ENCODE measurements at regions not wholly inside any gene's neighbourhood (a gene's known extent, or its start where the extent isn't known, plus 50 kb on each side); places are given as distances from the start of the nearest gene placed in this dataset.
A peak's percentile ranks its signal among the peaks of the same experiment; 100 is the strongest.

GRCh38 chr10:128820663-128821062, 646.4 kb upstream of the MGMT start:
- Histone ChIP-seq H3K9me3 (ENCODE audit: control insufficient read depth in 4 of 4, insufficient read depth in 3 of 4, low read length in 3 of 4) (peaks cover 0 to 5% (median 0%) of the 10 kb centered on the region in 4 donors), H3K9ac (ENCODE audit: insufficient read depth in 1 of 2, low read length in 2 of 2) (no peak overlapping the region), H3K4me3 (no peak overlapping the region), H3K27me3 (ENCODE audit: control insufficient read depth in 3 of 3, insufficient read depth in 3 of 3, low read length in 2 of 3) (peaks cover 0 to 5% (median 0%) of the 10 kb centered on the region in 3 donors), H3K27ac (ENCODE audit: low read depth in 1 of 2, low read length in 1 of 2) (no peak overlapping the region), H3K4me1 (ENCODE audit: control insufficient read depth in 5 of 5, insufficient read depth in 5 of 5, low read length in 5 of 5) (no peaks in the 10 kb centered on the region), H3K36me3 (ENCODE audit: control insufficient read depth in 4 of 4, insufficient read depth in 4 of 4, low read length in 4 of 4) (no peaks in the 10 kb centered on the region)
- no peak for ATAC-seq (ENCODE audit: insufficient read depth, low FRiP score)
- 74 to 76% methylated on average over 7 of the region's 7 CpGs for WGBS, 2 donors
- no peak for DNase-seq
- TF ChIP-seq CTCF (IDR thresholded peaks at IDR 0.05; ENCODE audit: control extremely low read depth, extremely low read depth), result no peak

GRCh38 chr10:128823201-128823600, 643.8 kb upstream of the MGMT start:
- H3K9ac ChIP-seq (ENCODE audit: insufficient read depth in 1 of 2, low read length in 2 of 2), result no peak overlapping the region
- TF ChIP-seq CTCF (IDR thresholded peaks at IDR 0.05; ENCODE audit: control extremely low read depth, extremely low read depth), result no peak
- WGBS, 2 donors, result 86 to 90% methylated on average over 16 of the region's 16 CpGs
- H3K27ac ChIP-seq (ENCODE audit: low read depth in 1 of 2, low read length in 1 of 2), result no peak overlapping the region
- no peak overlapping the region for H3K4me3 ChIP-seq
- H3K4me1 ChIP-seq (ENCODE audit: control insufficient read depth in 5 of 5, insufficient read depth in 5 of 5, low read length in 5 of 5), result no peaks in the 10 kb centered on the region
- peaks cover 0 to 5% (median 0%) of the 10 kb centered on the region in 3 donors for H3K27me3 ChIP-seq (ENCODE audit: control insufficient read depth in 3 of 3, insufficient read depth in 3 of 3, low read length in 2 of 3)
- H3K9me3 ChIP-seq (ENCODE audit: control insufficient read depth in 4 of 4, insufficient read depth in 3 of 4, low read length in 3 of 4), result peaks cover 0 to 5% (median 0%) of the 10 kb centered on the region in 4 donors
- no peak for DNase-seq
- H3K36me3 ChIP-seq (ENCODE audit: control insufficient read depth in 4 of 4, insufficient read depth in 4 of 4, low read length in 4 of 4), result no peaks in the 10 kb centered on the region
- no peak for ATAC-seq (ENCODE audit: insufficient read depth, low FRiP score)

GRCh38 chr10:128825626-128826025, 641.4 kb upstream of the MGMT start:
- H3K4me3 ChIP-seq, result no peak overlapping the region
- peak in 2 of 3 donors; percentile 19 to 23 for DNase-seq
- whole genome bisulfite sequencing, 2 donors, result 74 to 83% methylated on average over 6 of the region's 6 CpGs
- TF ChIP-seq CTCF (IDR thresholded peaks at IDR 0.05; ENCODE audit: control extremely low read depth, extremely low read depth), result no peak
- no peaks in the 10 kb centered on the region for H3K36me3 ChIP-seq (ENCODE audit: control insufficient read depth in 4 of 4, insufficient read depth in 4 of 4, low read length in 4 of 4)
- peaks cover 0 to 5% (median 0%) of the 10 kb centered on the region in 4 donors for H3K9me3 ChIP-seq (ENCODE audit: control insufficient read depth in 4 of 4, insufficient read depth in 3 of 4, low read length in 3 of 4)
- no peak for ATAC-seq (ENCODE audit: insufficient read depth, low FRiP score)
- no peak overlapping the region for H3K9ac ChIP-seq (ENCODE audit: insufficient read depth in 1 of 2, low read length in 2 of 2)
- H3K4me1 ChIP-seq (ENCODE audit: control insufficient read depth in 5 of 5, insufficient read depth in 5 of 5, low read length in 5 of 5), result no peaks in the 10 kb centered on the region
- no peak overlapping the region for H3K27ac ChIP-seq (ENCODE audit: low read depth in 1 of 2, low read length in 1 of 2)
- H3K27me3 ChIP-seq (ENCODE audit: control insufficient read depth in 3 of 3, insufficient read depth in 3 of 3, low read length in 2 of 3), result peaks cover 0 to 5% (median 0%) of the 10 kb centered on the region in 3 donors

- no peaks in the 10 kb centered on the region for H3K36me3 ChIP-seq (ENCODE audit: control insufficient read depth in 4 of 4, insufficient read depth in 4 of 4, low read length in 4 of 4)
Measured at GRCh38 chr10:128833671-128834070, 633.4 kb upstream of the MGMT start.

More at GRCh38 chr10:128833671-128834070, 633.4 kb upstream of the MGMT start:
- H3K9me3 ChIP-seq (ENCODE audit: control insufficient read depth in 4 of 4, insufficient read depth in 3 of 4, low read length in 3 of 4), result peaks cover 0 to 2% (median 0%) of the 10 kb centered on the region in 4 donors
- DNase-seq (peak in 2 of 3 donors; percentile 76 to 88), ATAC-seq (ENCODE audit: insufficient read depth, low FRiP score) (no peak)
- H3K4me1 ChIP-seq (ENCODE audit: control insufficient read depth in 5 of 5, insufficient read depth in 5 of 5, low read length in 5 of 5), result peaks cover 0 to 19% (median 0%) of the 10 kb centered on the region in 5 donors
- WGBS, 2 donors, result 73 to 80% methylated on average over 5 of the region's 5 CpGs
- H3K4me3 ChIP-seq, result no peak overlapping the region
- no peak overlapping the region for H3K27ac ChIP-seq (ENCODE audit: low read depth in 1 of 2, low read length in 1 of 2)
- H3K9ac ChIP-seq (ENCODE audit: insufficient read depth in 1 of 2, low read length in 2 of 2), result no peak overlapping the region
- no peak for TF ChIP-seq CTCF (IDR thresholded peaks at IDR 0.05; ENCODE audit: control extremely low read depth, extremely low read depth)
- H3K27me3 ChIP-seq (ENCODE audit: control insufficient read depth in 3 of 3, insufficient read depth in 3 of 3, low read length in 2 of 3), result no peaks in the 10 kb centered on the region

All from lung (tissue), 11 donors.